ENCODE measurements at regions not wholly inside any gene's neighbourhood (a gene's known extent, or its start where the extent isn't known, plus 50 kb on each side); places are given as distances from the start of the nearest gene placed in this dataset.
A peak's percentile ranks its signal among the peaks of the same experiment; 100 is the strongest.
"Not testable (repeated sequence)": the region's sequence is repeated elsewhere in the genome, so short reads cannot be mapped to it uniquely, and the experiment has no call there.

DNA sequence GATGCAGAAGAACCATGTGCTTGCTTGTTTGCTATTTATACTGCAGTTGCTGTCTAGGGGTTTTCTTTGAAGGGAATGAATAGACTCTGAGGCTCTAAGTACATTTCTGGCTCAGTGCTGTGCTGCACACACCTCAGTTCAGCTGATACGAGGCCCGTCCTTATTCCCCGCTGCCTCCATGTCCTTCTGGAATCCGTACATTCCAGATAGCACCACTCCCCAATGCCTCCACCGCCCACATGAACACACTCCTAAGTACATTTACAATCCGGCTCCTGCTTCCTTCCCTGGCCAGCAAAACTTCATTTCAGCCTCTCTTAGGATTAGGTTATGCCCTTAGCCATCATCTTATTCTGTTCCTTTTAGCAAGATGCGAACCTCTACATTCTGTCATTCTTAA, 57.1 kb downstream of the KCNC4 start:
- intact Hi-C loops (cut with micrococcal nuclease) = no loop called here
- no peaks in the 10 kb centered on the region for H3K79me2 ChIP-seq (ENCODE audit: insufficient read depth, low read length)
- H3K27ac Mint-ChIP-seq = peak overlapping the region; percentile 91 to 98 (median 93)

DNA sequence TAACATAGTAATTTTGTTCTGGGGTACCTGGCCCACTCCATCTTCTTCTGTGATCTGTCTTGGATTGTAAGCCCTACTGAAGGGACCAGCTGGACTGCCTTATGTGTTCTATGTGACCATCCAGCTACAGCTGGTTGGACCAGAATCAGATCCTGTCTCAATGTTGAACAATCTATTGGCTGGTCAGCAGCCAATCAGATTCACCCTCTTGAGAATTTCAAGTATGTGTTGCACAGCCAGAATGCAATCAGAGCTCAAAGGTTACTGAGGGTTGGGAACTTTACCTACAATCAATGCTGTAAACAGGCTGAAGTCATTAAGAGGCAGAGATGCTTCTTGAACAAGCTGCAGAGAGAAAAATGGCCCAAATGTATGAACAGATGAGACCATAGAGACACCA, 61.9 kb downstream of the KCNC4 start:
- Mint-ChIP-seq H3K36me3 (no peaks in the 10 kb centered on the region), H3K9me3 (peaks cover 0 to 2% (median 0%) of the 10 kb centered on the region in 7 donors)
- intact Hi-C loops (cut with micrococcal nuclease) = no loop called here

More for the DNA sequence above, 57.1 kb downstream of the KCNC4 start:
- peaks cover 48 to 53% of the 10 kb centered on the region in 2 donors for H3K4me1 ChIP-seq (ENCODE audit: control insufficient read depth in 1 of 2, insufficient read depth in 2 of 2, low read length in 2 of 2)
- peaks cover 3 to 9% (median 3%) of the 10 kb centered on the region in 3 donors for H3K27me3 Mint-ChIP-seq (ENCODE audit: low read depth in 3 of 3)
- H4K20me1 ChIP-seq (ENCODE audit: insufficient read depth, low read length) = no peaks in the 10 kb centered on the region
- no peaks in the 10 kb centered on the region for H3K9me3 Mint-ChIP-seq
- no peak overlapping the region for H3K9ac ChIP-seq (ENCODE audit: insufficient read depth, low read length, poor library complexity, severe bottlenecking)
- H3K36me3 Mint-ChIP-seq = peaks cover 0 to 2% of the 10 kb centered on the region in 2 donors
- H3K9me3 ChIP-seq (replicated peaks in 1 of 2; ENCODE audit: control insufficient read depth in 1 of 2, insufficient read depth in 1 of 2, low read length in 2 of 2) = no peaks in the 10 kb centered on the region
- peak overlapping the region in 1 of 2 donors; percentile 4 for H3K4me3 Mint-ChIP-seq
- no peak for TF ChIP-seq CTCF (IDR thresholded peaks at IDR 0.05)
- peaks cover 47% of the 10 kb centered on the region for H3K4me1 Mint-ChIP-seq
- H2AFZ ChIP-seq (ENCODE audit: insufficient read depth, low read depth, low read length, poor library complexity, severe bottlenecking) = peak overlapping the region; percentile 48
- no peaks in the 10 kb centered on the region for H3K27me3 ChIP-seq (ENCODE audit: control insufficient read depth in 2 of 2, insufficient read depth in 2 of 2, low read length in 2 of 2)
- peak in 1 of 3 donors; percentile 3 for DNase-seq
- peak overlapping the region; percentile 74 to 75 for H3K27ac ChIP-seq (ENCODE audit: low read depth in 1 of 2, low read length in 2 of 2)
- peak overlapping the region in 1 of 3 experiments; percentile 31 for H3K4me3 ChIP-seq (replicated peaks in 1 of 3; ENCODE audit: low read depth in 2 of 3, low read length in 3 of 3)
- WGBS (ENCODE audit: insufficient coverage) = 92% methylated on average over 6 of the region's 7 CpGs
- no peaks in the 10 kb centered on the region for H3K36me3 ChIP-seq (replicated peaks in 1 of 2; ENCODE audit: control insufficient read depth in 1 of 2, insufficient read depth in 2 of 2, low read length in 2 of 2)
- H3K4me2 ChIP-seq (replicated peaks; ENCODE audit: extremely low read depth, low read length, poor library complexity, severe bottlenecking) = peak overlapping the region; percentile 41

GRCh38 chr1:110273832-110274231, 63.7 kb downstream of the KCNC4 start:
- H3K4me2 ChIP-seq (replicated peaks; ENCODE audit: extremely low read depth, low read length, poor library complexity, severe bottlenecking); H3K4me1 Mint-ChIP-seq; H3K27me3 Mint-ChIP-seq (ENCODE audit: low read depth in 3 of 3); H3K9ac ChIP-seq (ENCODE audit: insufficient read depth, low read length, poor library complexity, severe bottlenecking); H3K79me2 ChIP-seq (ENCODE audit: insufficient read depth, low read length); H3K36me3 ChIP-seq (replicated peaks in 1 of 2; ENCODE audit: control insufficient read depth in 1 of 2, insufficient read depth in 2 of 2, low read length in 2 of 2); H3K9me3 ChIP-seq (replicated peaks in 1 of 2; ENCODE audit: control insufficient read depth in 1 of 2, insufficient read depth in 1 of 2, low read length in 2 of 2); H2AFZ ChIP-seq (ENCODE audit: insufficient read depth, low read depth, low read length, poor library complexity, severe bottlenecking); H3K4me3 ChIP-seq (replicated peaks in 1 of 3; ENCODE audit: low read depth in 2 of 3, low read length in 3 of 3); H3K9me3 Mint-ChIP-seq; H3K27ac ChIP-seq (ENCODE audit: low read depth in 1 of 2, low read length in 2 of 2); H4K20me1 ChIP-seq (ENCODE audit: insufficient read depth, low read length); H3K27me3 ChIP-seq (ENCODE audit: control insufficient read depth in 2 of 2, insufficient read depth in 2 of 2, low read length in 2 of 2); H3K36me3 Mint-ChIP-seq; H3K4me3 Mint-ChIP-seq; H3K27ac Mint-ChIP-seq; intact Hi-C loops (cut with micrococcal nuclease); H3K4me1 ChIP-seq (ENCODE audit: control insufficient read depth in 1 of 2, insufficient read depth in 2 of 2, low read length in 2 of 2); DNase-seq: not testable (repeated sequence)
- whole genome bisulfite sequencing (ENCODE audit: insufficient coverage) = no CpG with 5 or more reads among the region's 2 CpGs

More for the DNA sequence above, 61.9 kb downstream of the KCNC4 start:
- Histone ChIP-seq H3K4me3 (replicated peaks in 1 of 3; ENCODE audit: low read depth in 2 of 3, low read length in 3 of 3) (no peak overlapping the region), H3K9me3 (replicated peaks in 1 of 2; ENCODE audit: control insufficient read depth in 1 of 2, insufficient read depth in 1 of 2, low read length in 2 of 2) (no peaks in the 10 kb centered on the region), H4K20me1 (ENCODE audit: insufficient read depth, low read length) (no peaks in the 10 kb centered on the region), H3K27ac (ENCODE audit: low read depth in 1 of 2, low read length in 2 of 2) (no peak overlapping the region), H3K4me1 (ENCODE audit: control insufficient read depth in 1 of 2, insufficient read depth in 2 of 2, low read length in 2 of 2) (peaks cover 20 to 25% of the 10 kb centered on the region in 2 donors), H3K27me3 (ENCODE audit: control insufficient read depth in 2 of 2, insufficient read depth in 2 of 2, low read length in 2 of 2) (no peaks in the 10 kb centered on the region), H2AFZ (ENCODE audit: insufficient read depth, low read depth, low read length, poor library complexity, severe bottlenecking) (no peak overlapping the region), H3K36me3 (replicated peaks in 1 of 2; ENCODE audit: control insufficient read depth in 1 of 2, insufficient read depth in 2 of 2, low read length in 2 of 2) (no peaks in the 10 kb centered on the region), H3K9ac (ENCODE audit: insufficient read depth, low read length, poor library complexity, severe bottlenecking) (no peak overlapping the region), H3K4me2 (replicated peaks; ENCODE audit: extremely low read depth, low read length, poor library complexity, severe bottlenecking) (no peak overlapping the region), H3K79me2 (ENCODE audit: insufficient read depth, low read length) (no peaks in the 10 kb centered on the region)
- Mint-ChIP-seq H3K4me3 (no peak overlapping the region), H3K4me1 (peaks cover 22% of the 10 kb centered on the region), H3K27me3 (ENCODE audit: low read depth in 3 of 3) (peaks cover 3 to 8% (median 5%) of the 10 kb centered on the region in 3 donors), H3K27ac (no peak overlapping the region)
- DNase-seq = no peak
- no peak for TF ChIP-seq CTCF (IDR thresholded peaks at IDR 0.05)

Data from CD14-positive monocyte (primary cell).